Sciatic nerve (tissue), 2 donors: ENCODE measurements at regions not wholly inside any gene's neighbourhood (a gene's known extent, or its start where the extent isn't known, plus 50 kb on each side); places are given as distances from the start of the nearest gene placed in this dataset.

Experiments used
- ATAC-seq: fragments of 200-7000 bp; cut with Tn5 transposase; one replicate; pipeline ENCODE4 v1.9.1; 2020; ENCODE audit warnings: mild to moderate bottlenecking, moderate library complexity
- DNase-seq: peaks from one replicate; pipeline ENCODE4 v3.0.0-alpha.2; 2020; ENCODE audit warnings: low spot score
- intact Hi-C: fragments of 100-400 bp; cut with DNase I; formaldehyde crosslinking; loops from one replicate; pipeline ENCODE4 v1.14.2; 2022
- donor health status: DM: no; HTN: no; CAD: no.
- donor health status: DM: no; HTN: no; CAD: no.

DNA sequence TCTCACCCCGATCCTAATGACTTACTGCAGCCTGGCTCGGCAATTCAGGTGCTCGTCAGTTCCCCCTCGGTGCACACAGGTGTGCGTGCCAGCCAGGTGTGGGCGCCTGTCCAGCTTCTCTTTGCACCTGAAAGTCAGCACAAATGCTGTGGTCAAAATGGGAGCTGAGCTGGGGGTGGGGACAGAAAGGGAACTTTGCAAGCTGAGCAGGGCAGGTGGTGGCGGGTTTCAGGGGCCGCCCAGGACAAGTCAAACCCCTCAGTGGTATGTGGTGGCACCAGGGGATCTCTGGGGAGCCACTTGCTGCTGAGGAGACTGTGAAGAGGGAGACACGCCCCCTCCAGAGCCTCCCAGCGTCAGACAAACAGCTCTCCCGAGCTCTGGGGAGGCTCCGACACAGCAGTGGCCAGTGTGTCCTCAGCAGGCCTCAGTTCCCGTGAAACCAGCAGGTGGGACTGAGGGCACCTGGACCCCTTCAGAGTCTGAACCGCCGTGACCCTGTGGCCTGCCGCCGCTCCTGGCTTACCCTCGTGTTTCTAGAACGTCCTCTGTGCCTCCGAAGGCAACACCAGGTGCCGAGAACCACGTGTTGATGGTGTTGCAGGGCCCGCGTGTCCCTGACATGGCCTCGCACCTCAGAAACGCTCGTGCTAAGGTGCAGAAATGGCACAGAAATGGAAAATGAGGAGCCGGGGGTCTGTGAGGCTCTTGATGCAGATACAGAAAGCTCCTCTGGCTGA is 233.5 kb upstream of the TNRC6C start:
- intact Hi-C loops: no loop called here
- DNase-seq (peak; percentile 59), ATAC-seq (no peak)

GRCh38 chr17:77725846-77726245 is 232.7 kb upstream of the TNRC6C start:
- ATAC-seq (no peak), DNase-seq (peak; percentile 34)
- intact Hi-C loops: no loop called here

DNA sequence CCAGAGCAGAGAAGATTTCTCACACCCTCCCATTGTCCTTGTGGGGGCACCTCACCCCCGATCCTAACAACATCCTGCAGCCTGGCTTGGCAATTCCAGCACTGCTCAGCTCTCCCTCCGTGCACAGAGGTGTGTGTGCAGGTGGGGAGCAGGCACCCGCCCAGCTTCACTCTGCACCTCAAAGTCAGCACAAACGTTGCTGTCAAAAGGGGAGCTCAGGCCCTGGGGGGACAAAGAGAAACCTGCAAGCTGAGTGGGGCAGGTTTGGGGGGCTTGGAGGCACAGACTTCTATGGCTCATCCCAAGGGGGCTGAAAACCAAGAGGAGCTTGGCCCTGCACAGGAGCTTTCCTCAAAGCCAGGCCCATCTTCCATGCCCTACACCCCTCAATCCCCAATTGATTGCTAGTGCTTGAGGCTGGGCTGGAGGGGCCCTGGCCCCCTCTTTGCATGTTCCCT is 231.9 kb upstream of the TNRC6C start:
- intact Hi-C loops: no loop called here
- peak; percentile 53 for DNase-seq
- ATAC-seq: no peak

DNA sequence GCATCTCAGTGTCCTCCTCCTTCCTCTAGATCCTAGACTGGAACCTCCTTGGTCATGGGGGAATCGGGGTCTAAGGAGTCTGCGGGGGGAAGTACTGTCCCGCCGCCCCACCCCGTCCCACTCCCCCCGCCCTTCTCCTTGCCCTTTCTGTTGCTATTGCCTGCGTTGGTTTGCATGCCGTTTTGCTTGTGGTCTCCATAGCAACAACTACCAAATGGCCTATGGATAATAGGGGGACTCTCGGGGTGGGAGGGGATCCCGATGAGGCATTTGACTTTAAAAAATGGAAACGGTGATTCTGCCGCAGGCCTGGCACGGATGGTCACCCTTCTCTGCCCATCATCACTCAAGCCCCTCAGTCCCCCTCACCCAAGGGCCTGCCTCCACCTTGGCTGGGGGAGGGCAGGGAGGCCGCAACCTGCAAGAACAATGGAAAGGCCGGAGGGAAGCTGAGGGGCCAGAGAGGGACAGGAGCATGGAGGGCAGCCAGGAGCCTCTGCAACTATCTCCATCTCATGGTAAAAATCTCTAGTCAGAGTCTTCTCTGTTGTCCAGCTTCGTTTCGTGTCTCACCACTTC is 231.4 kb upstream of the TNRC6C start:
- intact Hi-C loops: no loop called here
- ATAC-seq: no peak
- DNase-seq: peak; percentile 62

- ATAC-seq (no peak), DNase-seq (no peak)
- intact Hi-C loops: no loop called here
These were observed 230.1 kb upstream of the TNRC6C start for GRCh38 chr17:77728474-77728795.

DNA sequence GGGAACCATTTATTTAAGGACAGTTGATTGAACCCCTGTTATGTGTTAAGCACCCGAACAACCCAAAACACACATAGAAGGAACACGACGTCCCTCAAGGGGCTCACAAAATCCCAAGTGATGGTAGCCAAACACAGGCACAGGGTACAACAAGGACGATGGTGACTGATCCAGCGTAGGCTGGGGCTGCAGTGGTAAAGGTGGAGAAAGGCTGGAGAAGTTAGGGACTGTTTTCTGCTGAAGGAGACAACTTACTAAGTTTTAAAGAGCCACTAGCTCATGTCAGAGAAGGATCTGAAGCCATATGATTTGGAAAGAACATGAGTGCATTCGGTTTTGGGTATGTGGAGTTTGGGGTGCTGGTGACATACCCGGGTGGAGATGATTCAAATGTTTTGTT is 229.6 kb upstream of the TNRC6C start:
- intact Hi-C loops: no loop called here
- ATAC-seq (no peak), DNase-seq (peak; percentile 25)

DNA sequence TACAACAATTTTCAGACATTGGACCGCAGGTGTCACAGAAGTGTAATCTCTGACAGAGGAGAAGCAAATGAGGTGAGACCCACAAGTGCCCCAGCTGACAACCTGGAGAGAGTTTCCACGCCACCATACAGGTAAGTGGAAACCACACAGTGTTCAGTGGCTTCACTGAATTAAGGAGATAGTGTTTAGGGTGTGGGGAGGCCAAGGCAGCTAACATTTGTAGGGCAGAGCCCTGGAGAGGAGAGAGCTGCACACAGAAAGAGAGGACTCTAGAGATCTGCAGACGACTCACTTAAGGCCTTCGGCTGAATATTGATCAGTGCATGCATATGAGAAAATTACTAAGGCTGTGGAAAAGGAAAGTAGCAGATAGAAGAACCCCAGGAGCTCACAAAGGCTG is 228.9 kb upstream of the TNRC6C start:
- no peak for DNase-seq
- ATAC-seq: no peak
- intact Hi-C loops: no loop called here

DNA sequence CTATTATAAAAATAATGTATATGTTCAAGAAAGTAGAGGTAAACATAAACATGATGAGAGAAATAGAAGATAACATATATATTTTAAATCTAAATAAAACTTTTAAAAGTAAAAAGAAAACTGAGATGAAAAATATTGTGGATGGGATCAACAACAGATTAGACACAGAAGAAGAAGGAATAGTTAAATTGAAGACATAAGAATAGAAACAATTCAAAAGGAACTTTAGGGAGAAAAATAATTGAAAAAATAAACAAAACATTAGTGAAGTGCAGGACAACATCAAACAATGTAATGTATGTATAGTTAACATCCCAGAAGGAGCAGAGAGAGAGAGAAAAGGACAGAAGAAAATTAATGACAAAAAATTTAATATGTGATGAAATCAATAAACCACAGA is 228.1 kb upstream of the TNRC6C start:
- DNase-seq (no peak), ATAC-seq (no peak)
- intact Hi-C loops: no loop called here

- no peak for ATAC-seq
- peak; percentile 31 for DNase-seq
- intact Hi-C loops: no loop called here
These were observed 224.8 kb upstream of the TNRC6C start for GRCh38 chr17:77733576-77734296.

DNA sequence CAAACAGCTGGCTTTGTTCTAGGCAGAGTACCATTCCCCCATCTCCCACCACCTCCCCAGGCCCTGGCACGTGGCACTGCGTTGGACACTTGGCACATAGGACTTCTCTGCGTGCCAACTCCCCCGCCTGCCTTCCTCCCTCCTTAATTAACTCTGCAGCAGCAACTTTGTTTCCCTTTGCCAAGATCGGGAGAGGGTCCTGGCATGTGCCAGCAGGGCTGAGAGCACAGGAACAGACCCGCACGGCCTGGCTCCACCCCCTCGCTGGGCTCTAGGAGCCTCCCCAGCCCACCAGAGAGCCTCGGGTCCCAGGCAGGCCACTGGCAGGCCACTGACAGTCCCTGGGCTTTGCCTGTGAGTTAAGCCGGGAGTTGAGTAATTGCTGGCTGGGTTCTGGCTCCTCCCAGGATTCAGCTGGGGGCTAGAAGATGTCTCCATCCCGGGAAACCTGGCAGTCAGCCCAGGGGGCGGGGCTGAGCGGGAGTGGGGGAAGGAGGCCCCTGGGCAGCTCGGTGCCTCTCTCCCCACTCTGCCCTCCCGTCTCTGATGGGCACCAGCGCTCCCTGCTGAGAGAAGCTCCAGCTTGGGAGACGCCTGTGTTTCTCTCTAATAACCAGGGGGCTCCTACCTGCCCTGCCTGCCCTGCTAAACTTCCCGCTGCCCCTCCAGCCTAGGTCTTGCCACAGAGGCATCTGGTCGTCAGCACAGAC is 224.0 kb upstream of the TNRC6C start:
- peak; percentile 86 for ATAC-seq
- peak; percentile 97 for DNase-seq
- intact Hi-C loops: no loop called here

GRCh38 chr17:77735081-77735565 is 223.4 kb upstream of the TNRC6C start:
- peak; percentile 70 for DNase-seq
- peak; percentile 63 for ATAC-seq
- intact Hi-C loops: no loop called here

- intact Hi-C loops: no loop called here
- DNase-seq: peak; percentile 67
These were observed 222.8 kb upstream of the TNRC6C start for GRCh38 chr17:77735566-77736198.

DNA sequence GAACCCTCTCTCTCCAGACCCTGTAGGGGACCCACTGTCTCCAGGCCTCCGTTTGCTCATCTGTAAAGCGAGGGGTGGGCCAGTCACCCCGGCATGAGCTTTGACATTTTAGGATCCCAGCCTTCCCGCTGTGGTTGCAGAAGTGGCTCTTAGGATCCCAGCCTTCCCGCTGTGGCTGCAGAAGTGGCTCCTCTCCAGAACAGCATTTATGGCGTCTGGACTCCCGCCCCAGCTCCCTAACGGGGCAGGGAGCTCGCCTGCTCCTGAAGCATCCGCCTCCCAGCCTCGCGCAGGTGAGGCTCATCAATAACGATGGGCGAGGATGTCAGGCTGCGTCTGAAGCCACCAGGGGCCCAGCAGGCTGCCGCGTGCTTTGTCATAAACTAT is 222.3 kb upstream of the TNRC6C start:
- DNase-seq (peak; percentile 61), ATAC-seq (peak; percentile 4)
- intact Hi-C loops: no loop called here

More at GRCh38 chr17:77735566-77736198, 222.8 kb upstream of the TNRC6C start:
- ATAC-seq: peak; percentile 65

GRCh38 chr17:77736721-77737120 is 221.8 kb upstream of the TNRC6C start:
- intact Hi-C loops: no loop called here
- no peak for ATAC-seq
- DNase-seq: peak; percentile 42

DNA sequence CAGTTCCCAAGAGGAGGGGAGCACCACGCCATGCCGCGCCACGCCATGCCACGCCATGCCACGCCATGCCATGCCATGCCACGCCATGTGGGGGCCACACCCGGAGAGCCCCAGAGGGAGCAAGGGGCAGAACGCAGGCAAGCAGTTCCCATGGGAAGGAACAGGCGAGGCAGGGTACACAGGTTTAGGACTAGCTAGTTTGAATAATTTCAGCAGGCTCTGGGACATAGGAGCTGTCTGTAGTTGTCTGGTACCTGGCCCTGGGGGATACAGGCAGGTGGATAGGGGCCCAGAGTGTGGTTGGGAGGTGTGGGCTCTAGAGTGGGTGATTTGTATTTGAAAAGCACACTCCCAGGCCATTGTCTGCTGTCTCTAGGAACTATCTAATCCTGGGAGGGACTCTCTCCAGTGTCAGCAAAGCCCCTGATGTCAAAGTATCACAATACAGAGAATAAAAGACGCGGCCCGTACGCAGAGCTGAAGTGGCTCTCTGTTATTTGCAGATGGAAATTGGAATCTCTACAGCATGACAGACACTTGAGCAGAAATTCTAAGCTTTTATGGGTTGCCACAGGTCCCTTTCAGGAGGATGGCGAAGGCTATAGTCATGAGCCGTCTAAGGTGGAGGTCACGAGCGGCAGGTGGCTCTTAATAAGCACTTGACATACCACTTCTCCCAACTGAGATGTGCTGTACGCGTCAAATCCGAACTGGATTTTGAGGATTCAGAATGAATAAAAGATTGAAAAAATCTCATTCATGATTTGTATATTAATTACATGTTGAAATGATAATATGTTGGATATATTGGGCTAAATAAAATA is 220.8 kb upstream of the TNRC6C start:
- ATAC-seq (no peak), DNase-seq (peak; percentile 54)
- intact Hi-C loops: no loop called here

GRCh38 chr17:77738751-77739531 is 219.6 kb upstream of the TNRC6C start:
- peak; percentile 66 for ATAC-seq
- intact Hi-C loops: no loop called here
- peak; percentile 67 for DNase-seq

- DNase-seq (no peak), ATAC-seq (no peak)
- intact Hi-C loops: no loop called here
These were observed 218.0 kb upstream of the TNRC6C start for GRCh38 chr17:77740481-77740880.

DNA sequence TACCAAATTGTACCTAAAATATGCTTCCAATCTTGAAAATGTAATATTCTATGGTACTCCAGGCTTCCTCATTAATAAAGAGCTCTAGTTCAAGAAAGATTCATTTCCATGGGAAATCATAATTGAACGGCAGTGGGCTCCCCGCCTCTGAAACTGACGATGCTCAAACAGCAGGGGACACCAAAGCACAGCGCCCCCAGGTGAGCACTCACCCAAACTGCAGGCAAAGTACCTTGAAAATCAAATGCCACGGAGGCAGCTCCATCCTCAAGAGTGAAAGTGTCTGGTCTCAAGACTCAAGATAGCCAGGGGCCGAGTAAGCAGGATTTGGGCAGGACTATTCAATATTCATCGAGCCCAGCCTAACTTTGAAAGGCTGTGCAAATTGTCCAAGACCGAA is 217.4 kb upstream of the TNRC6C start:
- ATAC-seq (no peak), DNase-seq (no peak)
- intact Hi-C loops: no loop called here
